ENCODE measurements at regions not wholly inside any gene's neighbourhood (a gene's known extent, or its start where the extent isn't known, plus 50 kb on each side); places are given as distances from the start of the nearest gene placed in this dataset.

GRCh38 chr5:104171958-104172690, 609.5 kb upstream of the NUDT12 start:
- Histone ChIP-seq H3K4me3 (ENCODE audit: low read depth, low read length) (no peak overlapping the region), H3K36me3 (ENCODE audit: control insufficient read depth, insufficient read depth, low read length) (no peaks in the 10 kb centered on the region), H3K27me3 (ENCODE audit: control insufficient read depth, insufficient read depth, low read length) (no peaks in the 10 kb centered on the region)
- no peak for DNase-seq (ENCODE audit: low read depth)
- no peak for TF ChIP-seq CTCF (IDR thresholded peaks at IDR 0.05; ENCODE audit: insufficient read depth, low read length, severe bottlenecking)
- FAIRE-seq = no peak

GRCh38 chr5:104170926-104171325, 608.3 kb upstream of the NUDT12 start:
- no peaks in the 10 kb centered on the region for H3K36me3 ChIP-seq (ENCODE audit: control insufficient read depth, insufficient read depth, low read length)
- no peaks in the 10 kb centered on the region for H3K27me3 ChIP-seq (ENCODE audit: control insufficient read depth, insufficient read depth, low read length)
- DNase-seq (ENCODE audit: low read depth) (no peak), FAIRE-seq (no peak)
- no peak for TF ChIP-seq CTCF (IDR thresholded peaks at IDR 0.05; ENCODE audit: insufficient read depth, low read length, severe bottlenecking)
- H3K4me3 ChIP-seq (ENCODE audit: low read depth, low read length) = no peak overlapping the region

GRCh38 chr5:104146652-104147051, 584.1 kb upstream of the NUDT12 start:
- Histone ChIP-seq H3K27me3 (ENCODE audit: control insufficient read depth, insufficient read depth, low read length) (no peaks in the 10 kb centered on the region), H3K4me3 (ENCODE audit: low read depth, low read length) (no peak overlapping the region), H3K36me3 (ENCODE audit: control insufficient read depth, insufficient read depth, low read length) (no peaks in the 10 kb centered on the region)
- no peak for TF ChIP-seq CTCF (IDR thresholded peaks at IDR 0.05; ENCODE audit: insufficient read depth, low read length, severe bottlenecking)
- no peak for DNase-seq (ENCODE audit: low read depth)
- FAIRE-seq = no peak

DNA sequence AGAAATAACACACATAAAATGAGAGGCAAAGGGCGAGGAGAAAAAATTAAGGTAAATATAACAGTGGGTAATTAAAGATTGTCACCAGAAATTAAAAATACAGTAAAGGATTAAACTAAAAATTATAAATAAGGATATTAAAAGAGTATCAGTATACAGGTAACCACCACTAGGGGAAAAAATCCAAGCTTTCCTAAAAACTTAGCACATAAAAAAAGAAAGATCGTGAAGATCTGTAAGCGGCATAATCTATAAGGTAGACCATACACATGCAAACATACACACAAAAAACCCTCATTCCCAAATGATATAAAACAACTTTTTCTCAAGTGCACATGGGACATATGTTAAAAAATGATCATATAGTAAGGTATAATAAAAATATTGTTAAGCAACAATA, 577.3 kb upstream of the NUDT12 start:
- FAIRE-seq = no peak

DNA sequence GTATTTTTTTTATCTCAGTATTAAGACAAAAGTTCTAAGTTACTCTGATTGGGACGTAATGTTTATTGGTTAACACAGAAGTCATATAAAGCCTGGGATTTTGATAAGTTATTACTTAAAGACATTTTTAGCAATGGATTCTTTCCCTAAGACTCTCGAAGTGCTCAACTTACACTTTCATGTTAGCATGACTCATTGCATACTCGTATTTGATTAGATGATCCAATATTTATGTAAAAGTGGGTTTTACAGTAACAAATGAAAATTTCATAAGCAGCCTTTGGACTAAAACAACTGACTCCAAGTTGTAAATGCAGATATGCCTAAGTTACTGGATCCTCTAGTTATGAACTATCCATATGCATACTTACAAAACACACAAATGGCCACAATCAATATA, 567.7 kb upstream of the NUDT12 start:
- H3K4me3 ChIP-seq (ENCODE audit: low read depth, low read length) = no peak overlapping the region
- H3K36me3 ChIP-seq (ENCODE audit: control insufficient read depth, insufficient read depth, low read length) = no peaks in the 10 kb centered on the region
- no peaks in the 10 kb centered on the region for H3K27me3 ChIP-seq (ENCODE audit: control insufficient read depth, insufficient read depth, low read length)
- DNase-seq (ENCODE audit: low read depth) (no peak), FAIRE-seq (no peak)
- TF ChIP-seq CTCF (IDR thresholded peaks at IDR 0.05; ENCODE audit: insufficient read depth, low read length, severe bottlenecking) = no peak

More for the DNA sequence above, 577.3 kb upstream of the NUDT12 start:
- TF ChIP-seq CTCF (IDR thresholded peaks at IDR 0.05; ENCODE audit: insufficient read depth, low read length, severe bottlenecking) = no peak
- no peaks in the 10 kb centered on the region for H3K36me3 ChIP-seq (ENCODE audit: control insufficient read depth, insufficient read depth, low read length)
- DNase-seq (ENCODE audit: low read depth) = no peak
- no peaks in the 10 kb centered on the region for H3K27me3 ChIP-seq (ENCODE audit: control insufficient read depth, insufficient read depth, low read length)
- H3K4me3 ChIP-seq (ENCODE audit: low read depth, low read length) = no peak overlapping the region

GRCh38 chr5:104128348-104128747, 565.8 kb upstream of the NUDT12 start:
- H3K27me3 ChIP-seq (ENCODE audit: control insufficient read depth, insufficient read depth, low read length) = no peaks in the 10 kb centered on the region
- H3K36me3 ChIP-seq (ENCODE audit: control insufficient read depth, insufficient read depth, low read length) = no peaks in the 10 kb centered on the region
- no peak for TF ChIP-seq CTCF (IDR thresholded peaks at IDR 0.05; ENCODE audit: insufficient read depth, low read length, severe bottlenecking)
- FAIRE-seq (no peak), DNase-seq (ENCODE audit: low read depth) (no peak)
- H3K4me3 ChIP-seq (ENCODE audit: low read depth, low read length) = no peak overlapping the region
